GM21717 (cell line): ENCODE measurements at regions not wholly inside any gene's neighbourhood (a gene's known extent, or its start where the extent isn't known, plus 50 kb on each side); places are given as distances from the start of the nearest gene placed in this dataset.

Experiments used
- ATAC-seq: cut with Tn5 transposase; IDR thresholded peaks from one replicate; pipeline ENCODE4 v1.9.1; 2021; ENCODE audit warnings: mild to moderate bottlenecking, moderate library complexity; ENCODE audit not compliant: unreplicated experiment

DNA sequence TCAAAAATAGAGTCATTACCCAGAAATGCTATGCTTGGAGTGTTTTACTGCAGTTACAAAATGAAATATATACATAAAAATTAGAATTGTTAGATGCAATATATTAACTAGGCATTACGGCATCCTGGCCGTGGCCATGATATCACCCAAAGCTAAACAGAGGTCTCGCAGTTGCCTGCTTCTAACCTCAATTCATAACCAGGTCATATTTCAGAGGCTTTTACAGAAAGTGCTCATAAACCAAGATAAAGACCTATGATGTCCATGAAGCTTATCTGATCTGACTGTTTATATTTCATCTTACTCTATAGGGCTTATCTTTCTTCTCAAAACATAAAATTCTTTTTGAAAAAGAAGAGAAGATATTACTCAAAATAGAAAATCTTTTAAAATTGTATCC lies 664.5 kb upstream of the SALL1 start:
- ATAC-seq, result no peak

DNA sequence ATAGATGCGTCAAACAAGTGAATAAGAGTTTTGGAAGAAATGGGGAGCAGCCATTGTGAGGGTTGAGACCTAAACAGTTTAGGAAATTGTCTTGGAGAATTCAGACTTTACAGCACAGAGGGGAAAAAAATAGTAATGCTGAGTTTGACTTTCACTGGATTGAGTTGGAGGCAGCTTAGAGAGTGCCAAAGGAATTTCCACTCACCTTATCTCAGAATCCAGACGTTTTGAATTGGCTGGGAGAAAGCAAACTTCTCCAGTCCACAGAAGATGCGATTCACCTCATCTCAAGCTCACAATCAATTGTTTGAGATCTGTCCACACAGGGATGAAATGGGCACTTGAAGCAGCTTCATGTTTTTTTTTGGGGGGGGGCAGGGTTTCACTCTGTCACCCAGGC lies 663.5 kb upstream of the SALL1 start:
- no peak for ATAC-seq

DNA sequence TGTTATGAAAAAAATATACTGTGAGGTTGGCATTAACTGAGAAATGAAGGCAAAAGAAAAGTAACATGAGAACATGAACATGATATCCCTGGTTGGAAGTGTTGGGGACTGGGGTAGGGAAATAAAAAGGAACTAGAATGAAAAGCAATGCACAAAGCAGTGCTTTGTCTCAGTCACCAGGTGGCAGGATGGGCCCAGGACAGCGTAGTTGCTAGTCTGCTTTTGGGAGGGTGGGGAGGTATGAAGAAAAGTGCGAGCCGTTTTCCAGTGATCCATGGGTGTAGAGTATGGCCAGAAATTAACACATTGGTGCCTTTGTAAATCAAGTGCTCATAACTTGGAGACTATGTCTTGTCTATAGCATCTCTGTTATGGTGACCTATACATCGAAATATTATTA lies 662.5 kb upstream of the SALL1 start:
- ATAC-seq, result no peak

DNA sequence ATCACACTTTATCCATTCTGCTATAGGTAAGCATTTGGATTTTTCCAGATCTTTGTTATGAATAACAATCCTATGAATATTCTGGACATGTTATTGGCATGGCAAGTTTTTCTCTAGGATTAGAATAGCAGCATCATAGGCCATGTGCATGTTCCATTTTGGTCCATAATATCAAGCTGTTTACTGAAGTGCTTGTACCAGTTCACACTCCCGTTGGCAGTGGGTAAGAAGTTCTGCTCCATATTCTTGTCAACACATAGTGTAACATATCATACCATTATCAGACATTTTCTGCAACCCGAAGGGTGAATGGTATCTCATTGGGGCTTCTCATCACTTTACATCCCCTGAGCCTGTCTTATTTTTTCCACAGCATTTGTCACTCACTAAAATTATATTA lies 661.9 kb upstream of the SALL1 start:
- ATAC-seq, result no peak

DNA sequence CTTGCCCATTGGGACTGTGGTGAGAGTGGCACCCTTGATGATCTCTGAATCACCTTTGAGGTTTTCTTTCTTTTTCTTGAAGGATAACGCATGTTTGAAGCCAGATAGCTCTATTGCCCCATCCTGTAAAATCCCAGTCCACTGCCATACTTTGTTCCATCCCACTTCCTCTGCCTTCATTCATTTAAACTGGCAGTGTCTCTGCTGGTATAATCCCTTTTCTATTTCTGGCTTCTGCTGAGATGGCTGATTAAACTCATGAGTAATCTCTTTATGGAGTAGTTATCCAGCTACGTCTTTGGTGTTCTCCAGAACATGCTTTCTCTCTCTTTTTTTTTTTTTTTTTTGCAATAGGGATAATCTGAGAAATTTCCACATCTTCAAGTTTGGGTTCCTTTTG lies 656.5 kb upstream of the SALL1 start:
- no peak for ATAC-seq

DNA sequence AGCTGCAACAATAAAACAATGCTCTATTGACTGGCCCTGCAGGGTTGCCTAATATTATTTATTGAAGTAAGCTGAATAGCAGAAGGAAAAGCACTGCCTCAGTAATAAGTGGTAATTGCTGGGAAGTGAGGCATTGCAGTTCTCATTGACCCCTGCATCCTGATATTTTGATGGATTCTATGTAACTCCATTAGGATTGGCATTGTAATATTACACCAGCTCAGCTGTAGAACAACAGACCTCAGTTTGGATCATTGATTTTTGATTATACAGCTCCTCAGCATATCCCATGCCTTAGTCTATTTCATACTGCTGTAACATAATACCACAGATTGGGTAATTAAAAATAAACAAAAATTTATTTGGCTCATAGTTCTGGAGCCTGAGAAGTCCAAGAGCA lies 650.6 kb upstream of the SALL1 start:
- no peak for ATAC-seq

DNA sequence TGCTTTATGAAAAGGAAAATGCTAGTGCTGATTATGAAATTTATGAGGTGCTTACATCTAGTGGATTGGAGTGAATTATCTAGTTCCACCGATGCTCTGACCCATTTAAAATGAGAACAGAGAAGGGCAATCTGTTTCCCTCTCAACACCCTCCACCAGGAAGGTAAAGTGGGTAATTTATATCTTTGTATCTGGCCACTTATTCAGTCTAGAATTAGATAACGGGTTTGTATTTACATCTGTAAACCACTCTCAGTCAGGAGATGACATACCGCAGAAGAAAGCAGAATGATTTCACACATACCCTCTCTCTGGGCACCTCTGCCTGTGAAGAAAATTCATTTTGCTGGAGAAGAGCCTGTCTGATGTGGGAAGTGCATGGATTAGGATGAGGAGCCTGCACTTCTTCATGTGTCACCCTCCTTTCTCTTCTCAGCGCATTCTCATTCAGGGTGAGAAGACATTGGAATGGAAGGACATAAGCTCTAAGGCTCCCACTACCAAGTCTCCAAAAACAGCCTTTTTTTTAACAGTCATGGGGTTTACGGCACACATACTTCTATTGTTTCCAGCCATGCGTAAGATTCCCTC lies 646.7 kb upstream of the SALL1 start:
- no peak for ATAC-seq

DNA sequence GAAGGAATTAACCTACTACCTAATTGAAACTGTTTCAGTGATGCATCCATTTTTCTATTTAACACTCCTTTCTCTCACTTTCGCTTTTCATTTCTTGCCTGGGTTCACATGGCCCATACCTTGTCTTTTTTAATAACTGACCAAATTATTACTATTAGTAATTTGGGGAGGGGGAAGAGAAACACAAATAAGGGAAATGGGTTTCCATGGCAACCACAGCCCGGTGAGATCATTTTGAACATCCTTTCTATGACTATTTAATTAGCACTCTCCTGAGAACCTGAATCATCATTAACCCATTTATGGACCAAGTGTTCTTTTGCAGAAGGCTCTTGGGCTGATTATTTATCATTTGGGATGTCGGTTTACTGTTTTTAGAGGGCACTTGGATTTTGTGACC lies 628.2 kb upstream of the SALL1 start:
- no peak for ATAC-seq

DNA sequence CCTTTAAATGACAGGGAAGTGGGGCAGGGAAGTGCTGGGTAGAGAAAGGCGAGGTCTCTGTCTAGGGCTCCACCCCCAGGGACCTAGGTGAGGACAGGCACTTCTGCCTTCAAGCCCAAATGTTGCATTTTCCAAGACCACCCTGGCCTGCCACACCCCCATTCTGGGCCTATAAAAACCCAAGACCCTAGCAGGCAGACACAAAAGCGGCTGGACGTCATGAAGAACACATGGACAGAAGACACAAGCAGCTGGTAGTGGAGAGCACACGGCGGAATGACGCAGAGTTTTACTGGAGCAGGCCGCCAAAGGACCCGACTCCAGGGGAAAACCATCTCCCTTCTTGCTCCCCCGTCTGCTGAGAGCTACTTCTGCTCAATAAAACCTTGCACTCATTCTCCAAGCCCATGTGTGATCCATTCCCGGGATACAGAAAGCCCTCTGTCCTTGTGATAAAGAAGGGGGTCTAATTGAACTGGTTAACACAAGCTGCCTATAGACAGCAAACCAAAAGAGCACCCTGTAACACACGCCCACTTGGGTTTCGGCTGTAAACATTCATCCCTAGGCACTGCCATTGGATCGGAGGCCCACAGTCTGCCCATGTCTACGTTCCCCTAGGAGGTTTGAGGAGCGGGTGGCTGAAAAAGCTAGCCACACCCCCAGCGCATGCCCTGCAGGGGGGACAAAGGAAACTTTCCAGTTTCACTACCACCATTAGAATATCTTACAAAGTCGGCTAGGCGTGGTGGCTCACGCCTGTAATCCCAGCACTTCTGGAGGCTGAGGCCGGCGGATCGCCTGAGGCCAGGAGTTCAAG lies 622.2 kb upstream of the SALL1 start:
- no peak for ATAC-seq

DNA sequence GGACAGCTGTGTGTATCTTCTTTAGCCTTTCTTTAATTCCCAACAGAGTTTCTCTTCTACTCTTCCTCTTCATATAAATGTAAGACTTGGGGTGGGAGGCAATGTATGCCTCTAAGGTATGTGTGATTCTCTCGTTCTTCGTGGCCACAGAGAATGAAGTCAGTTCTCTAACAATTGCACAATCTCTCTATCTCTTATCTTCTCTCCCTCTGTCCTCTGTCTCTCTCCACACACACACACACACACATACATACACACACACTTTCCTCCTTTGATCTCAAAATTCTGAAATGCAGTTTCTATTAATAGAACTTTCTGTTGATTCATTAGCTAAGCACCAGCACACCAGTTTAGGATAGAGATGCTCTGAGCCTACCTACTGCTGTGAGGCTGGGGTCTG lies 615.7 kb upstream of the SALL1 start:
- no peak for ATAC-seq

DNA sequence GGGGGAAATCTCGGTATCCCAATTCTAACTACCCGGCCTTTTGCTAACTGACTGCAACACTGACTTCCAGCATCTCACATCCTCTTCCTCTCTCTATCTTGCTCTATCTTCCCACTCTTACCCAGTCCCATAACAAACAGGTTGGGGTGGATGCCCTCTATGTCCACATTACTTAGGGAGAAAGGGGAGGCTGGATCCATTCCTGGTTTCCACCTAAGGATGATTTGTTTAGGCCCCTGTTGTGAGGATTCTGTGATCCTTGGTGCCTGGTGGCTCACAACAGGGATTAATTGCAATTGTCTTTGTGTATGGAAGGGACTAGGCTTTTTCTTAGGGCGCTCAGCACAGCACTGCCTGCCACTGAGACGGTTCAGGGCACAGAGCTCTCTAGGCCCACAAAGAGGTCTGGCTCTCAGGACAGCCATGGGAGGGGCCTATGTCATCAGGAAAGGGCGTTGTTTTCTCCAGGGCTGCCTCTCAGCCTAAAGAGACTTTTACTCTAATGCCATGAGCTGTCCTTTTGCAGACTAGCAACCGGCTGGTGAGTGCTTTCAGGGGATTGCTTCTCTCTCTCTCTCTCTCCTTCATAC lies 612.1 kb upstream of the SALL1 start:
- ATAC-seq, result no peak

DNA sequence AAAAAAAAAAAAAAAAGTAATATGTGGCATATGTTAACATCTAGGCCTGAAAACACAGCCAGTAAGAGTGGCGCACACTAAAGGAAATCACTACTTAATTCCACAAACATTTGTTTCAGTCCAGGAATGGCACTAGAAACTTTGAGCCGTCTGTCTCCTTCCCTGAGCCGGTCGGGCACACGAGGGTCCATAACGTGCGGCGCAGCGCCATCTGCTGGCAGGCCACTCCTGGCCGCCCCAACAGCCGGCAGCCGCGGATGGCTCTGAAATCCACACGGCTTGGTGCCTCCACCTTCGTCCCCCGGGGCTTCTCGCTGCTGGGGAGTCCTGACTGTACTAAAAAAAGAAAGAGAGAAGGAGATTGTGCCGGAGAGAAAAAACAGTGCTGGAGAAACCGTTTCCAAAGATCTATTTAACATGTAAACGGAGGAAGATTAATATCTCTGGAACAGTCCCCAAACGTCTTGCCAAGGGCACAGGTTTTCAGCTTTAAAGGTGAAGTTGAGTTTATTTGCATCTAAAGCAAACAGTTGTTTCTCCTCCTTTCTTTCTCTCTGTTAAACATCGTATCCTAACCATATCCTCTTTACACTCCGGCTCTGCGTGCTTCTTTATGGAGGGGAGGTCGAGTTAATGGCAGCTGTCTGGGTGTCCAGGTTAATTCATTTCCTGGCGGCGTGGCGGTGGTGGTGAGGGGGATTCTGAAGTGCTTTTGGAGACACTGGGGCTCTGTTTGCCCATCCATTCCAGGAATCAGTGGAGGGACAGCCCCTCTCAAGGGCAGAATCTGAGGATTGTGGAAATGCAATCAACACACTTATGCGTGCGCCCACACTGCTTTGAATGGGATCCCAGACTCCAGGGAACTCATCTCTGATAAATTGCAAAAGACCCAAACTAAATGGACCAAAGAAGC lies 611.3 kb upstream of the SALL1 start:
- ATAC-seq, result peak; percentile 89

DNA sequence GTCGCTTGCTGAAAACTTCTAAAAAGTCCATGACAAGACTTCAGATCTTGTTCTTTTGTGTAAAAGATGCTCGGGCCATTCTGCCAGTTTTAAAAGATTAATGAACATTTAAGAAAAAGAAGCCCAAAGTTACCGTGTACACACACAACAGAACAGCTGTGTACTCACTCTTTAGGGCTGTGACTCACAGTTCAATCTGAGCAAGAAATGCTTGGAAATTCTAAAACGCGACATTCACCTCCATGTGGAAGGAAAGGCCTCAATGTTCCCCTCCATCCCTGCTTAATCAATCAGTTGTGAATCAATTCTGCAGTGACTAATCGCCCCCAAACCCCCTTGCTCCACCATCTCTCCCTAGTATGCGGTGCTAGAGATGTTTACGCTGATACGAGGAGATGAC lies 609.9 kb upstream of the SALL1 start:
- no peak for ATAC-seq

DNA sequence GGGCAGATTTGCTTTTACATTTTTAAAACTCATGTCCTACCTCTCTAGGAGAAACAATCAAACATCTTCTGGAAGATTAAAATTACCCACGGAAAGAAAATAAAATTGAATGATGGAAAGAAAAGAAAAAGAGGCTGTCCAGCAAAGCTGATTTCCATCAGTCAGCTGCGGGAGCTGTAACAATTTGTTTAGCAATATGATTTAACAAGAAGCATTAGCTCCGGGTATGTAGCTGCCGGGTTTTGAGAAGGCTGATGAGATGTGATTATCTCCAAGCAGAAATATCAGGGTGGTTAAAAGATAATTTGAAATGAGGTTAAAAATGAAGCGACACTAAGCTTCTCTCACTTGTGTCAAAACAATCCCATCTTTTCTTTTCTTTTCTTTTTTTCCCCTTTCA lies 608.9 kb upstream of the SALL1 start:
- no peak for ATAC-seq

DNA sequence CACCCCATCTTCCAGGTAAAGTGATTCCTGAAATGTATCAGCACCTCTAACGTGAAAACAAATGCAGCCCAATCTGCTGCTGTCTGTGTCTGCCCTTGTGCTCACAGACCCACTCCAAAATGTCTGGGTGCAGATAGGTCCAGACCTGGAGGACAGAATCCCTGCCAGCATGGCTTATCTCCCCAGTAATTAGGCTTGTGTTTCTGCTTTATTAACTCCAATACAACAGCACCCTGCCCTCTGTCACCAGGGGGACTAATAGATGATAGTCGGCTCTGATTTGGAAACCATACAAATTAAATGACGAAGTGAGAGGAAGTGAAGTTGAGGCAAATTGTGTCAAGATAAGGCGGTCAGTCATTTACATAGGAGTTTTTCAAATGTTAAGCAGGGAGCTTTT lies 608.3 kb upstream of the SALL1 start:
- no peak for ATAC-seq

DNA sequence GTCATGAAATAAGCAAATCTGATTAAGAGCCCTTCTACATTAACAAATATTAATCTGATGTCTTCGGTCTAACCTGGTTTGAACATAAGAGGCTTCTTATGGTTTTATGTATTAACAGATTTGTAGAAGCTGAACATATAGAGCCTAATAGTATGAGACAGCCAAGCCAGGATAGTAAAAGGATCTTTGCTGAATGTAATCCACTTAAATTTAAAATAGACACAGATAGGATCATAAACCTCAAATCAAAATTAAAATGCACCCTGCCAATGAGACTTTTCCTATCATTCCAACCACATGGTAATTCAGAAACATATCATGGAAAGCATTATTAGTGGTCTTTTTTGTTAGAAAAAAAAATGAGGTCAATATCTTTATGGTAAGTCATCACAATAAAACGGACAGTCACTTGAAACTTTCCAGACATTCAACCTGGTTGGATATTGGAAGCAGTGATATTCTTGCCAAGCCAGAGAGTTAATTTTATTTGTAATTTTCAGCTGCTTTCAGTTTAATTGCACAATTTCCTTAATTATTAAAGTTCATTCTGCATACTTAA lies 606.9 kb upstream of the SALL1 start:
- ATAC-seq, result no peak

DNA sequence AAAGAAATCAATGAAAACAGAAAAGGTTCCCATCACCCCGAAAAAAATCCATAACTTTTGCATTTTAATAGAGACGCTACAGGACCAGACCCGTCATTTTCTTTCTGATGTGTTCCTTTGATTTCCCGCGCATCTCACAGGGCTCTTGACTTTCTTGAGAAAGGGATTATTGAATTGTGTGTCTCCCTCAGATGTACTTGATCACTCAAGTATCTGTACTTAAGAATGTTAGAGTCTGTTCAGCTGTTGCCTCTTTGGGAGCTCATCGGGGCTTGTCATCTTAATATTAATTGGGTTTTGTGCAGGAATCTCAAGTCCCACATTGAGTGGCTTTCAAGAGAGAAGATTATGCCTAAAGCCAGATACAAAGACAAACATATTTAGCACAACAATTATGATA lies 606.4 kb upstream of the SALL1 start:
- ATAC-seq, result no peak

DNA sequence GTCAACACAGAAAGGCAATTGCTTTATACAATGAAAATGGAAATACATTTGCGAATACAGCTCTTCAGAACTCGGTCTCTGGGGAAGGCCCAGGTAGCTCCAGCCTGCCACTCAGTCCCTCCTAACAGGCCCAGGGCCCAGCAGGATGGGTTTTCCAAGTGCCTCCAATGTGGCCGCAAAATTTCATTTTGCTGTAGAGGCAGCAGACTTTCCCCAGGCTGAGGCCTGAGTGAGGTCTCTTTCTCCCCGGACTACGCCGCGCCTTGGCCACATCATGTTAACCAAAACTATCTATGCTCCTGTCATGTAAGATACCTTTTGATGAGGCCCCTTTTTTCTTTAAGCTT lies 606.0 kb upstream of the SALL1 start:
- ATAC-seq, result no peak

DNA sequence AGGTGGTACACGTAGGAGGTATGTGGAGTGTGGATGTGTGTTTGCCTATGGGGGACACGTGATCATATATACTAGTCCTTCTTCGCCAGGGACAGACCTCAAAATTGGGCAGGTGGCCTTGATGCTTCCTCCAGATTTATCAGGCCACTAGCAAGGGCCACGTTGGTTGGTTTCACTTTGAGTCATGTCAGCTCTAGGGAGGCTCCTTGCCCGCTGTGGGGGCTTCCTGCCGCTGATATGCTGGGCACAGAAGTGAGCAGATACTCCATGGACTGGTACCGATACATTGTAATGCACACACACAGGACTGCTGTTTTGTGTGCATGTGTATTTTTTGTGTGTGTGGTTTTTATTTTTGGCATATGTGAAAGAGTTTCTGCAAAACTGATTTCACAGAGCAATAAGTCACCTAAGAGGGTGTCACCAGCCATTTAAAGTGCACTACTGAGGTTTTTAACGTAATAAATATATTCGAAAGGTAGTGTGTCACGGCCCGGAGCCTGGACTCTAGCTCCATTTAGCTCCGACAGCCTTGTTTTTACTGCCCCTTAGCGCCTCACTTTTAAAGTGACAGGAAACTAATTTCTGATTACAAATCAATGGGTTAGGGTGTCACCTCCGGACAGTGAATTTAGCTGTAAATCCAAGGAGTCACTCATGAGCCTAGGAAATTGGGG lies 605.5 kb upstream of the SALL1 start:
- no peak for ATAC-seq

DNA sequence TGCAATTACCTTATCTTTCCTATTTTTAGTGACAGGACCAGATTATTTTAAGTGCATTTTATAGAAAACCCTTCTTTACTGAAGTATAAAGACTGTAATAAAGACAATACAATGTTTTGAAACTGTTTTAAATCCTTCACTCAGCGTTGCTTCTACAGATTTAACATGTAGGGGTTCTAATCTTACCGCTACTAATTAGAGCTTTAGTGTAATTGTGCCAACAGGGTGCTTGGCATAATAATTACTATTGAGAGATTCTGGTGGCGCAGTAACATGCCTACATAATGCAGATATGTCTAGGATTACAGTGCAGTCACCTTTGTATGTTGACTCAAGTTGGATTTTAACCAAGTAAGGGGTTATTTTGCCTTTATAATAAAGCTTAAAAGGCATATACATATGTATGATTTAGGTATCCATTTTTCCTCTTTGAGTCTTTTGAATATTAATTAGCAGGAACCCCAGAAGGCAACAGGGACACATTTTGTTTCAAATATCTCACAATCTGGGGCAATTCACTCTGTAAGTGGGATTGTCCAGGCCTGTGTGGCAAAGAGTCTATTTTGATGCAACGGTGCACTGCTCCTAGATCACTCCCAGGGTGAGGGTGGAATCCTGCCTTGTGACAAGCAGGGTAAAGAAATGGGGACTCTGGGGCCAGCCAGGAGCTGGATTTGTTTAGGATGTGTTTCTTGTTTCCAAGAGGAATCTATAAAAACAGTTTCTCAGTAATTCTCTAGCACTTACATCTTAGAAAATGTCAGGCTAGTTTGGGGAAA lies 604.7 kb upstream of the SALL1 start:
- ATAC-seq, result no peak
